OCI-LY7 (cell line): ENCODE measurements at regions not wholly inside any gene's neighbourhood (a gene's known extent, or its start where the extent isn't known, plus 50 kb on each side); places are given as distances from the start of the nearest gene placed in this dataset.

Experiments
- EZH2phosphoT487 ChIP-seq: fragments of 200-600 bp; sonication (generic); IDR thresholded peaks from 2 replicates; pipeline ENCODE4 v1.6.1; 2018; ENCODE audit warnings: low read depth, borderline replicate concordance, mild to moderate bottlenecking, mixed run types, antibody characterized with exemption, low read length, moderate library complexity, mixed read lengths
- TF ChIP-seq, protein P1 (sequence below): fragments of 200-600 bp; sonication (generic); conservative IDR thresholded peaks from 2 replicates; pipeline ENCODE4 v1.5.1; 2014; ENCODE audit warnings: mild to moderate bottlenecking, antibody characterized with exemption, low read length, moderate library complexity, mixed read lengths

DNA sequence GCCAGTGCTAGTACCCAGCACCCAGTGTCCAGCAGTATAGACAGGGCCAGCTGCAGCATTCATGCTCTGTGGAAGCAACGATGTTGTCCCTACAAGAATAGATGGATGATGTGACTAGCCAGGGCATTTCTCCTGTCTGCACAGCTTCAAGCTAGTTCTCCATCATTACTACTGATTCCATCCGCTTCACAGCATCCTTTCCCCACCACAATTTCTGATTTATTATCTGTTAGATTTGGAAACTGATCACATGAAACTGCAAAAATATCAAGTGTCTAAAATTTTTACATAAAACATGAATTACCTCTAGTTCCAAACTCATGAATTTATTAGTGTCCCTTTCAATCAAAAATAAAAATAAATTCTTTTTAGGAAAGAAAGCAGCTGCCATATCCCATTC lies 138.9 kb upstream of the POU2AF2 start:
- TF ChIP-seq, protein P1, sequence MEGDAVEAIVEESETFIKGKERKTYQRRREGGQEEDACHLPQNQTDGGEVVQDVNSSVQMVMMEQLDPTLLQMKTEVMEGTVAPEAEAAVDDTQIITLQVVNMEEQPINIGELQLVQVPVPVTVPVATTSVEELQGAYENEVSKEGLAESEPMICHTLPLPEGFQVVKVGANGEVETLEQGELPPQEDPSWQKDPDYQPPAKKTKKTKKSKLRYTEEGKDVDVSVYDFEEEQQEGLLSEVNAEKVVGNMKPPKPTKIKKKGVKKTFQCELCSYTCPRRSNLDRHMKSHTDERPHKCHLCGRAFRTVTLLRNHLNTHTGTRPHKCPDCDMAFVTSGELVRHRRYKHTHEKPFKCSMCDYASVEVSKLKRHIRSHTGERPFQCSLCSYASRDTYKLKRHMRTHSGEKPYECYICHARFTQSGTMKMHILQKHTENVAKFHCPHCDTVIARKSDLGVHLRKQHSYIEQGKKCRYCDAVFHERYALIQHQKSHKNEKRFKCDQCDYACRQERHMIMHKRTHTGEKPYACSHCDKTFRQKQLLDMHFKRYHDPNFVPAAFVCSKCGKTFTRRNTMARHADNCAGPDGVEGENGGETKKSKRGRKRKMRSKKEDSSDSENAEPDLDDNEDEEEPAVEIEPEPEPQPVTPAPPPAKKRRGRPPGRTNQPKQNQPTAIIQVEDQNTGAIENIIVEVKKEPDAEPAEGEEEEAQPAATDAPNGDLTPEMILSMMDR = no peak
- TF ChIP-seq EZH2phosphoT487 = no peak
